GM21390 (cell line): ENCODE measurements at regions not wholly inside any gene's neighbourhood (a gene's known extent, or its start where the extent isn't known, plus 50 kb on each side); places are given as distances from the start of the nearest gene placed in this dataset.
"Not testable (repeated sequence)": the region's sequence is repeated elsewhere in the genome, so short reads cannot be mapped to it uniquely, and the experiment has no call there.

ENCODE experiments used
- ATAC-seq: cut with Tn5 transposase; IDR thresholded peaks from one replicate; pipeline ENCODE4 v1.9.1; 2021; ENCODE audit not compliant: unreplicated experiment

DNA sequence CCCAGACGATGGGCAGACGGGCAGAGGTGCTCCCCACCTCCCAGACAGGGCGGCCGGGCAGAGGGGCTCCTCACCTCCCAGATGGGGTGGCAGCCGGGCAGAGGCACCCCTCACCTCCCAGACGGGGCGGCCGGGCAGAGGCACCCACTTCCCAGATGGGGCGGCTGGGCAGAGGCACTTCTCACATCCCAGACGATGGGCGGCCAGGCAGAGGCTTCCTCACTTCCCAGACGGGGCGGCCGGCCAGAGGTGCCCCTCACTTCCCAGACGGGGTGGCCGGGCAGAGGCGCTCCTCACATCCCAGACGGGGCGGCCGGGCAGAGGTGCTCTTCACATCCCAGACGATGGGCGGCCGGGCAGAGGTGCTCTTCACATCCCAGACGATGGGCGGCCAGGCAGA lies 96.6 kb downstream of the ABCC12 start:
- ATAC-seq: not testable (repeated sequence)

DNA sequence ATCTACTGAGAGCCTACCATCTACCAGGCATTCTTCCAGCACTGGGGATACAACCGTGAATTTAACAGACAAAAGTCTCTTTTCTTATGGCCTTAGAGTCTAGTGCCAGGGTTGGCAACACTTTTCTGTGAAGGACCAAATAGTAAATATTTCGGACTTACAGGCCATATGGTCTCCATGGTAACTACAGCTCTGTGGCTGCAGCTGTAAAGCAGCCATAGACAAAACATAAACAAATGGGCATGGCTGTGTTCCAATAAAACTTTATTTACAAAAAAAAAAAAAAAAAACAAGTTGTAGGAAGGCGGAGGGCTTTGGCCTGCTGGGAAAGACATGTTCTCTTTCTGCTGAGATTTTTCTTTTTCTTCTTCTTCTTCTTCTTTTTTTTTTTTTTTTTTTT lies 98.7 kb downstream of the ABCC12 start:
- no peak for ATAC-seq

DNA sequence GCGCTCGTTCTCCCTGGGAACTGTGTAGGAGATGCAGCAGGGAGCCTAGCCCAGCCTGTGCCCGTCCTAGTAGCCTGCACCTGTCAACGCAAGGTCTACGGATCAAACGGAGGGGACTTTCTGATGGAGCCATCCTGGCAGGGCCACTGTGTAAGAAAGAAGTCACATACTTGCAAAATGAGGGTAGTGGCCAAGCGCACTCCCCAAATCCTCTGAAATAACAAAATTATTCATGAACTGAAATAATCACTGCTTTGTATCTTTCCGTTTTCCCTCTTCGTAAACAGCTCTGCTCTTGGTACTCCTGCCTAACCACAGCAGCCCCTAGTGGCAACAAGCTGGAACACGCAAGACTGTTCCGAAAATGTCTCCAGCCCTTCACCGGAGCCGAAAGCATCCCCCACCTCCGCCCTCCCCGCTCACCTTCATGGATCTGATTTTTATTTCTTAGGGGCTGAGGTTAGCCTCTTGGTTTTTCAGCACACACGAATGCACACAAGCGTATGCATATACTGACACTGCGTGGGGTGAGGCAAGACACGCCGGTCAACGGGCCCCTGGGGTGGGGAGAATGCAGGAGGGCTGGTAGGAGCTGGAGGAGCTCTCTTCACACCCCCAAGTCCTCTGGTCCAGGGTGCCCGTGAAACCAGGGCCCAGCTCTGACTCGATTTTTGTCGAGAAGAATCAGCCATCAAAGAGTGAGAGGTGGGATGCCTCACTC lies 100.8 kb downstream of the ABCC12 start:
- ATAC-seq: peak; percentile 53

DNA sequence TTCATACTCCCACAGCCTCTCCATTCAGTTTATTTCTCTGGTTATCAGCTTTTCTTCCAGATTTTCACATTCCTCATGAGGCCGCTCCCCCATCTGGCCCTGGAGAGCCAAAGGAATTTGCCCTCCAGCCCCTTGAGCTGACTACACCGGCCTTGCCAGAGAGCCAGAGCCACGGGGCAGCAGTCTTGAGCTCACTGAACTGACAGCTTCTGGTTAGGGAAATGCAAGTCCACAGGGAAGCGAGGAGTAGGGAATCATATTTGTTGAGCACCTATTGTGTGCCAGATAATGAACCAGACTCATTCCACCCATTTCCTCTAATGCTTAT lies 102.4 kb downstream of the ABCC12 start:
- ATAC-seq: no peak

DNA sequence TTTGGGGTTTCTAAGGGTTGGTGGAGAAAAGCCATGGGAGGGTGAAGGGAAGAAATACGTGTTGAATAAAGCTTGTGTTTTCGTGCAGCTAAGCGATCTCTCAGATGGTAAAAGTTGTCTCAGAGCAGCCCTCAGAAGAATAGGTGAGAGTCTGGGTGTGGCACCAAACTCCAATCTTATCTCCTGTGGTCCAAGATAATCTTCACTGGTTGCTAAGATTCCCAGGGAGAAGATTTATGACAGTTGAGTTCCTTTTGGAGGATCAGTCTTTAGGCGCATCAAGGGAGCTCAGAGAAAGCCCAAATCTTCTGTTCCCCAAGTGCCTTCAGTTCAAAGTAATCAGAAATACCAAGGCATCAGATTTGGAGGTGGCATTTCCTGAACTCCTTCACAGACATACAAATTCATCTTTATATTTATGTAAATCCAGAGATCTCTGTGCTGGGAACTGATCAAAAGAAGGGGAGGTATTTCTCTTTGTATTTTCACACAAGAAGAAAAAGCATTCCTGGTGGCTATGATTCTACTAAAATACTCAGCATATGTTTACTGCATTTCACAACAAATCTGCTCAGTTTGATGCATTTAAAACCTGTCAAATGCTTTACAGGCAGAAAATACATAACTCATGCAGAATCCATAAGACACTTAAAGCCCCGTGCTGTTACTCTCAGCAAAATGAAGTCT lies 102.9 kb downstream of the ABCC12 start:
- ATAC-seq: no peak

DNA sequence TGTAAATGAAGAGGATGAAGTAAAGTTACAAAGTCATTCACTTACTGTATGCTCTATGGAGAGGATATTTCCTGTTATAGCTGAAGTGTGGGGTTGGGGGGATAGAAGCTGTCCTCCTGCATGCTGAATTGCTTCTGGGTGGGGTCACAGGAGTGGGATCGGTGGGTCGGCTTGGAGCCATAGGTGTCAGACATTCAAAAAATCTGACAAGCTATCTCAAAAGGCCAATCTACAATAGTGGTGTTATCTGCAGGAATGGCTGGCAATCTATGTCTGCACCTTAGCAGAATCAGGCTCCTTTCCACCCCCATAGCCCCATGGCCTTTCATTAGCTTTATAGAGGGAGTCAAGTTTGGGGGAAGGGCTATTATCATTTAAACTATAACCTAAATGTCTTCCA lies 104.9 kb downstream of the ABCC12 start:
- ATAC-seq: no peak

DNA sequence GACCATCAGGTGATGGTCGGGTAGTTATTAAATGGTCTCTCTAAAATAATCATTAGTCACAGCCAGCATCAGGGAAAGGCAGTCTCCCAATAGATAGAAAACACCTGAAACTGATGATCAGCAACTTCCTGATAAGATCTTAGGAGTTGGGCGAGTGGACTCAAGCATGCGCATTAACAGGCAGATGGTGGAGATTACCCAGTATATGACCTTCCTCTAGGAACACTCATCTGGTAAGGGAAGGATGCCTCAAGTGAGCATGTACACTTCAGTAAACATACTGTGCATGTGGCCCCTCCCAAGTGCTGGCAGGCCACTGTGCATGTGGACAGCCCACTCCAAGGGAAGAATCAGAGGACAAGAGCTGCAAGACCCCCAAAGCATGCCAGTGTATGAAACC lies 105.9 kb downstream of the ABCC12 start:
- ATAC-seq: no peak

DNA sequence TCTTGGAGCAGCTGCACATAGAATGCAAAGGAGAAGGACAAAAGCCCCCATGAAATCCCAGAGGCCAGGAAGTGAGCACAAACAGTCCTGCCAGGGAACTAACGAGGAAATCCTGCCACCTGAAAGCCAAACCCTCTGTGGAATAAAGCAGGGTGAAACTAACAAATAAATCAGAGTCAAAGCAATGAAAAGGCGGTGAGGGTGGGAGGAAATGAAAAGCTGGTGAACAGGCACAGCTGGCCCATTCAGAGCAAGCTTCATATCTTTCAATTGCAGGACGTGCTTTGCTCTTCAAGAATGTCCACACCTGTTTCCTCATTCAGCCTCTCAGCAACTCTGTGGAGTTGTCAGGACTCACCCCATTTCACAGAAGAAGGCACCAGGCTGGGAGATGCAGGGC lies 108.1 kb downstream of the ABCC12 start:
- no peak for ATAC-seq

DNA sequence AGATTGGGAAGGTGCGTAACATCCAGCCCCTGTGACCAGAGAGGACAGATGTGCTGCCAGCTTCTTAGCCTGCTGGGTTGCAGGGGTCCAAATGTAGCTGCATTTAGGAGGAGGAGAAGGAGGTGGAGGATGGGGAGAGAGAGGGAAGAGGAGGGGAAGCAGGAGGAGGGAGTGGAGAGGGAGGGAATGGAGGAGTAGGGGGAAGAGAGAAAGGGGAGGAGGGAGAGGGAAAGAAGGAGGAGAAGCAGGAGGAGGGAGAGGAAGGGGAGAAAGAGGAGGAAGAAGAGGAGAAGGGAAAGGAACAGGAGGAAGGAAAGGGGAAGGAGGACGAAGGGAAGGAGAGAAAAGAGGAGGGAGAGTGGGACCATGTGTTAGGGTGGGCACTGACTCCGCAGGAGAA lies 108.6 kb downstream of the ABCC12 start:
- ATAC-seq: no peak

DNA sequence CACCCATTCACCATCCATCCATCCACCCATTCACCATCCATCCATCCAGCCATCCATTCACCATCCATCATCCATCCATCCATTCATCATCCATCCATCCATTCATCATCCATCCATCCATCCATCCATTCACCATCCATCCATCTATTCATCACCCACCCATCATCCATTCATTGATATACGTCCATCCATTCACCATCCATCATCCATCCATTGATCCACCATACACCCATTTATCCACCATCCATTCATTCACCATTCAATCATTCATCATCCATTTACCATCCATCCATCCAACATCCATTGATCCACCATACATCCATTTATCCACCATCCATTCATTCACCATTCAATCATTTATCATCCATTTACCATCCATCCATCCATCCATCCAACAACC lies 111.7 kb downstream of the ABCC12 start:
- ATAC-seq: no peak

DNA sequence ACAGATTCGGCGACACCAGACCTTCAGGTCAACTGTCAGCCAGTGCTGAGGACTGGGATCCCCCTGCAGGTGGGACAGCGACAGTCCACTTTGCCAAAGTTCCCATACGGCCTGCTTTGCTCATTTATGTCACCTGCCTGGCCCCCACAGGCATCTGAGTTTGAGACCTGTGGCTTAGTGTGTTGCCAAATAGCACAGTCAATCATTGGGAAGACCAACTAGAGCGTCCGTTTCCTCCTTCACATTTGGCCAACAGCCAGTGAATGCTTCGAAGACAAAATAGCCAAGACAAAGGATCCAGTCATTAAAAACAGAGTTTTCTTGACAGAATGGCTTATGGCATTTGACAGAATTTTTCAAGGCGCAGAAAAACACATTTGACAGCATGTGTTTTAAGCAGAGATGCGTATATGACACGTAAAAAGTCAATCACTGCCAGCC lies 113.8 kb downstream of the ABCC12 start:
- ATAC-seq: no peak

DNA sequence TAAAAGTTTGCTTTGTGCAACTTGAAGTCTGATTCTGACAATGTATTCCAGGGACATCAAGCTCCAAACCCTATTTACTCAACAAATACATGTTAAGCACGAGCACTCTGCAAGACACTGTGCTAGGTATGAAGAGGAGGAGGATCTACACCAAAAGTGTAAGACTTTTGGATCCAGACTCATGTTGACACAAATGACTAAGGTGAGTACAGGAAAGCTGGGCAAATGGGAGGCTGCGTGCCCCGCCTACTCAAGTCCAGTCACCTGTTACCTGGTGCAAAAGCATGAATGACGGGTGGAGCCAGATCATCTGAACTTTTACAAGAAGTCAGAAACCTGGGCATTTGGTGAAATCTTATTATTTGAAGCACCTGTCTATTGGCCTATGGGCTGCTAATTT lies 120.7 kb downstream of the ABCC12 start:
- no peak for ATAC-seq

DNA sequence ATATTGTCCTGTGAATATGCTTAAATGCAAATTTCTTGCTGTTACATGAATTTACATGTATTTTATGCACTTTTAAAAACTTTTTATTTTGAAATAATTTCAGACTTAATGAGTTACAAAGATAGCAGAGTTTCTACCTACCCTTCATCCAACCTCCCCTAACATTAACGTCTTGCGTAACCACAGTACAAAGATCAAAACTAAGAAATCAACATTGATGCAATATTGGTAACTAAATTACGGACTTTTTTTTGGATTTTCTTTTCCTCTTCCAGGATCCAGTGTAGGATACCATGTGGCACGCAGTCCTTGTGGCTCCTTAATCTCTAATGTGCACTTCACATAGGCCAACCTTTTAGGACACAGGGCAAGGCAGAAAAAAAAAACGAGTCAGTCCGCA lies 124.9 kb downstream of the ABCC12 start:
- ATAC-seq: no peak

DNA sequence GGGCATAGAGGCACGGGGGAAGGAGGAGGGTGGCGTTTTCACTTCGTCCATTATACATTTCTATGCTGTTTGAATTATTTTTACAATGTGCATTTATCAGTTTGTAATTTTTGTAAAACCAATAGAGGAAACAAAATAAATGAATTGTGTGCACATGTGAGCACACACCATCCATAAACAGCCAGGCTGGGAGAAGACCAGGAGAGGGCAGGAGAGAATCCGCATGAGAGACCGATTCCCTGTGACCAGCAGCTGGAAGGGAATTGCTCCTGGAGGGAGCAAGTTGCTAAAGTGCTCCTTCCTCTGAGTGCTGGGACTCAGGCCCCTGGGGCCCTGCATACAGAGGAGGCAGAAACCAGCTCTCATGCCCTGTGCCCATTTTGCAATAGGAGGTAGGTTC lies 126.0 kb downstream of the ABCC12 start:
- no peak for ATAC-seq

DNA sequence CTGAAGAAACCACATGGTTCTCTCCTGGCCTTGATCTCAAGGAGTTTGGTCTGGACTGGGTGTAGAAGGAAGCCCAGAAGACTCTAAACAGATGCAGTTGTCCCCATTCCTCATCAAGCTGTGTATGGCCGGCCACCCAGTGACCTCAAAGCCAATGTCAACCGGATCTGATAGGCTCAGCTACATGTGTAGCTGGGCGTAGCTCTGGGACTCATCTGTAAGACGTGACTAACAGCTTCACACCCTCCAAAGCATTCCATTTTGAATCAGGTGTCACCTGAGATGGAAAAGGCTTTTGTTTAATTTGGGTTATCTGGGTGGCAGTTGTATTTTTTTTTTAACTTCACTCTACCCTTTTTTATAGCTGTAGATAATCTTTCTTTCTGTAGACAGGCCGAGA lies 130.4 kb downstream of the ABCC12 start:
- ATAC-seq: no peak

DNA sequence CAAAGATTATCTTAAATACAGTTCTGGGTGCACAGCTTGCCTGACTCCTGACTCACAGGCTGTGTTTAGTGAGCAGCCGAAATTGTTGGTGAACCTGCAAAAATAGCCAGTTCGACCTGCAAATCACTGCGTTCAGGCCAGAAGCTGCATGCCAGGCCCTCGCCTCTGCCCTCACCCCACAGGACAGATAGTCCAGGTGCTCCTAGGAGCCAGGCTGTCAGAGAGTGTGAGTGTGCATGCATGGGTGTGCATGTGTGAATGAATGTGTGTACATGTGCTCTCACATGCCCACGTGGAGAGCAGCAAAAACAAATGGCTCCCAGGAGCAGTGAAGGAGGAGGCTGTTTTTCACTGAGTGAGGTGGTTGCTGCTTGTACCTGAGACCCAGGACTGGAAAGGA lies 131.8 kb downstream of the ABCC12 start:
- no peak for ATAC-seq

DNA sequence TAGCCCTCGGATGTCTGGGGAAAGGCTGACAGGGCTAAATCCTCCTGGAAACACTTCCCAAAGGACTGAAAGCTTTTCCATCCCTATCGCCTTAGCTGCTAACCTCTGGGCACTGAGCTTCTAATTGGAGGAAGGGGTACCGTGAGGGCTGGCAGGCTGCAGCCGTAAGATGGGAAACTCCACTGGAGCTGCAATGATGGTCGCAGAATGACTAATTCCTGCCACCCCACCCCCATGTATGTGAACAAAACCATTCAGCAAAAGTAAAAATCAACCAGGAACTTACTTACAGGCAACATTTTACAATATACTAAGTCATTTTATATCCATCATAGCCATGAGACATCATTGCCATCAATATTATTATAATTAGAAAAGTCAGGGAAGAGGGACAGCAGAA lies 133.3 kb downstream of the ABCC12 start:
- ATAC-seq: no peak

DNA sequence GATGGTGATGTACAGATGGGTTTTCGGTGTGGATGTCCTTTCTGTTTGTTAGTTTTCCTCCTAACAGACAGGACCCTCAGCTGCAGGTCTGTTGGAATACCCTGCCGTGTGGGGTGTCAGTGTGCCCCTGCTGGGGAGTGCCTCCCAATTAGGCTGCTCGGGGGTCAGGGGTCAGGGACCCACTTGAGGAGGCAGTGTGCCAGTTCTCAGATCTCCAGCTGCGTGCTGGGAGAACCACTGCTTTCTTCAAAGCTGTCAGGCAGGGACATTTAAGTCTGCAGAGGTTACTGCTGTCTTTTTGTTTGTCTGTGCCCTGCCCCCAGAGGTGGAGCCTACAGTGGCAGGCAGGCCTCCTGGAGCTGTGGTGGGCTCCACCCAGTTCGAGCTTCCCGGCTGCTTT lies 135.2 kb downstream of the ABCC12 start:
- not testable (repeated sequence) for ATAC-seq

DNA sequence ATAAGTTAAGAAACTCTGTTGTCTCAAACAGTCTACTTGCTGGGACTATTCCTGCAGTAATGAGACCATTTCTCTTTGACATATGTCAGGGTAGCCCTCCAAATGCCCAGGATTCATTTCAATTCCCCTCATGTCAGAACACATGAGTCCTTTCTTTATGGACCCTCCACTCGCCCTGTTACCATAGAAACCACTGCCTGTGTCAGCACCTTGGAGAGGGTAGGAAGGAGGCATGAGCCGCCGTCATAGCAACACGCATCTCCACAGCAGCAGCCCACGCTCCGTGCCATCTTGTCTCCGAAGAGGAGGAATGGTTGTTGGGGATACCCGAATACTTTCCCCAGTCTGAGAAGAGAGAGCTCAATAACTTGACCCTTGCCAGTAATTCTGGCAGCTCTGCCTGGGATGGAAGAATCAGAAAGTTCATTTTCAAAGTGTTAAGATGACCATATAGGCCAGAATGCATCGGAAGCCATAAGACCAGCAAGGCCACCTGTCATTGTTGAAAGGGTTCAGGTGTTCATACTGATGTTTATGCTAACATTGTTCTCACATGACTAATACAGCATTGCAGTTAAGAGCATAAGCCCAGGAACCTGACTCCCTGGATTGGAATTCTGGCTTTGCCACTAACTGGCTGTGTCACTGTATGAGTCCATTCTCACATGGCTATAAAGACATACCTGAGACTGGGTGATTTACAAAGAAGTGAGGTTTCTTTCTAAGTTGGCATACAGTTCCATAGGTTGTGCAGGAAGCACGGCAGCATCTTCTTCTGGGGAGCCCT lies 141.3 kb downstream of the ABCC12 start:
- no peak for ATAC-seq

DNA sequence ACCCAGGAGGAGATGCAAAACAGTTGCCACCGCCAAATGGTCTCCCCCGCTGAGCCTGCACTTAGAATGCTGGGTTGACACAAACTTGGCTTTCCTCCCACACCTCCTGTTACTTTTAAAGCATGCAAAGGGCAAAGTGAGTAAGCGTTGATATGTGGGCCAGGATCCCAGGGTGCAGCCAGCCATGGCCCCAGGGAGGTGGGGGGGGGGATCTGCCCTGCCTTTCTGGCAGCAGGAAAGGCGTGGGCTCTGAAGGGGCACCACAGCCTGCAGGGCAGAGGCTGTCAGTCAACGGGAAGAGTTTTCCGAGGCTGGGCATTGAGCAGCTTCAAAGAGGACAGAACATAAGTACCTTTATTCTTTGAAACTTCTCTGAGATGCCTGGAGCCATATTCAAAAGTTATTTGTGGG lies 142.3 kb downstream of the ABCC12 start:
- ATAC-seq: no peak

DNA sequence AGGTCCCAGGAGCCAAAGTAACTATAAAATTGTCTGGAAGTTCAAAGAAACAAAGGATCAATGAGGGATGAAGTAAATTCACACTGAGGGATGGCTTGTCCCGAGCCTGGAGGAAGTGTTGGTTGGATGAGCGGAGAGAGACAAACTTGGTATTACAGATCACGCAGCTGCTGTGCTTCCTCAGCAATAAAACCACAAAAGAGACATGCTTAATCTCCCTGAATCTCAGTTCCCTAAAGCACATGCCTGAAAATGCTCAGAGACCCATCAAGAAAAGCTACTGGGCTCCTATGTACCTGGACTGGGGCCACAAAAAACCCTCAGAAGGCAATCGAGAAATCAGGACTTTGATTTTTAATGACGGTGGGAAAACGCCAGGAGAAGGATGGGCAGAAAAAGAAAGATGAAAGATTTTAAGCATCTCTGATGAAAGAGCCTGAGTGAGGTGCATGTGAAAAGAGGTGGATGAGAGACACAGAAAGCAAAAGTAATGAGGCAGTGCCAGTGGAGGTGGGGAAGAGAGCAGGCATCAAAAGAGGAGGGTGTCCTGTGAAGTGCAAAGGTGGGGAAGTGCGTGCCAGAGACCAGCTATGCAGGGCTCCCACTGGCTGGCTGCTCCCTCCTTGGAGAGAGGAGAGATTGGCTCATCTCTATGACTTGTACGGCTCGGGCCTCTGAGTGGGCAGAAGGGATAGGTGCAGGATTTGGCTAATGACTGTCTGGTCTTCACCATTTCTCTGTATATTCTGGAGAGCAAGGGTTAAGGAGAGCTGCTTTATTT lies 143.7 kb downstream of the ABCC12 start:
- no peak for ATAC-seq
